HepG2 (cell line): ENCODE measurements at regions not wholly inside any gene's neighbourhood (a gene's known extent, or its start where the extent isn't known, plus 50 kb on each side); places are given as distances from the start of the nearest gene placed in this dataset.

Experiments
- ATAC-seq: fragments of 200-7000 bp; cut with Tn5 transposase; 3 replicates; pipeline ENCODE4 v1.9.1; 2020; ENCODE audit warnings: mild to moderate bottlenecking, moderate library complexity
- BruUV-seq: library from RNA; stranded (reverse); fragments of 400-500 nt; replicated peaks from 2 replicates; lab custom pipeline; 2021; lab: Mats Ljungman, UMichigan
- CTCF ChIA-PET: fragments of 300-600 bp; formaldehyde crosslinking; extraction: SDS; loops from one replicate; lab custom pipeline; 2021; ENCODE audit warnings: low total read pairs, inconsistent platforms, low intra/inter-chr PET ratio; lab: Yijun Ruan, JAX
- POLR2A ChIA-PET: fragments of 350-600 bp; sonication (Branson Sonifier 250); formaldehyde crosslinking; loops from one replicate; lab custom pipeline; 2020; ENCODE audit warnings: antibody characterized with exemption, inconsistent platforms; lab: Yijun Ruan, JAX
- DNase-seq: peaks from one replicate; pipeline ENCODE4 v3.0.0-alpha.2; 2015; ENCODE audit warnings: low spot score
- FAIRE-seq: peaks from 3 replicates; lab custom pipeline; 2011; peaks lifted over from hg19 to GRCh38; lab: Jason Lieb, UNC
- H2AFZ ChIP-seq: one replicate; pipeline ENCODE4 v1.6.1; 2011; ENCODE audit warnings: low read length, inconsistent platforms
- H3K27ac ChIP-seq: fragments of 300-600 bp; 3 replicates; pipeline ENCODE4 v1.8.0; 2011; ENCODE audit warnings: mixed run types, mild to moderate bottlenecking, mixed read lengths, low read length, inconsistent platforms; ENCODE audit not compliant: insufficient read depth; ENCODE audit errors: extremely low read length
- H3K27me3 ChIP-seq, 2 experiments: fragments of 200-600 bp in 1 of 2; 2 replicates in 1 of 2; 3 replicates in 1 of 2; pipeline versions ENCODE4 v1.6.0 to v1.8.0; 2011; ENCODE audit warnings: low read length in 2 of 2, mild to moderate bottlenecking in 2 of 2, moderate library complexity in 2 of 2, inconsistent platforms in 1 of 2; ENCODE audit not compliant: insufficient read depth in 2 of 2, control insufficient read depth in 1 of 2
- H3K36me3 ChIP-seq, 2 experiments: fragments of 200-600 bp in 1 of 2; replicated peaks in 1 of 2; 2 replicates in 1 of 2; 3 replicates in 1 of 2; pipeline versions ENCODE4 v1.5.1 to v1.8.0; 2011; ENCODE audit warnings: low read length in 2 of 2, inconsistent platforms in 1 of 2; ENCODE audit not compliant: insufficient read depth in 2 of 2, control insufficient read depth in 1 of 2
- H3K4me1 ChIP-seq: 2 replicates; pipeline ENCODE4 v1.5.1; 2012; ENCODE audit warnings: low read length, inconsistent platforms; ENCODE audit not compliant: insufficient read depth
- H3K4me2 ChIP-seq: 2 replicates; pipeline ENCODE4 v1.6.0; 2011; ENCODE audit warnings: low read depth, low read length, inconsistent platforms
- H3K4me3 ChIP-seq, 3 experiments: fragments of 200-600 bp in 1 of 3; sonication (generic), shearing (Covaris generic) in 1 of 3; replicated peaks in 1 of 3; 2 replicates each; pipeline ENCODE4 v1.5.1; 2011 to 2016; ENCODE audit warnings: low read length in 3 of 3, inconsistent platforms in 2 of 3, low read depth in 2 of 3, mild to moderate bottlenecking in 2 of 3, control low read depth in 1 of 3, mixed read lengths in 1 of 3; ENCODE audit not compliant: insufficient read depth in 1 of 3
- H3K79me2 ChIP-seq: one replicate; pipeline ENCODE4 v1.6.1; 2011; ENCODE audit warnings: low read length, inconsistent platforms; ENCODE audit not compliant: insufficient read depth
- H3K9ac ChIP-seq: 2 replicates; pipeline ENCODE4 v1.6.0; 2011; ENCODE audit warnings: mild to moderate bottlenecking, low read depth, low read length, inconsistent platforms; ENCODE audit not compliant: insufficient read depth
- H3K9me3 ChIP-seq: 2 replicates; pipeline ENCODE4 v1.5.1; 2012; ENCODE audit warnings: mild to moderate bottlenecking, low read length
- H4K20me1 ChIP-seq: 2 replicates; pipeline ENCODE4 v1.6.0; 2011; ENCODE audit warnings: inconsistent platforms, mild to moderate bottlenecking, low read length, moderate library complexity; ENCODE audit not compliant: insufficient read depth
- FOSL1 ChIP-seq: sonication (generic); formaldehyde crosslinking; IDR thresholded peaks from 2 replicates; pipeline ENCODE4 v1.9.0; 2021; ENCODE audit warnings: missing genetic modification reagents, borderline replicate concordance
- GLI4 ChIP-seq: sonication (generic); formaldehyde crosslinking; IDR thresholded peaks from 2 replicates; pipeline ENCODE4 v1.5.1; 2020; ENCODE audit warnings: missing genetic modification reagents, mild to moderate bottlenecking, moderate library complexity, borderline replicate concordance
- HDAC1 ChIP-seq: sonication (generic); formaldehyde crosslinking; IDR thresholded peaks from 2 replicates; pipeline ENCODE4 v1.5.1; 2020; ENCODE audit warnings: mild to moderate bottlenecking, missing genetic modification reagents
- HOXA7 ChIP-seq: sonication (generic); formaldehyde crosslinking; IDR thresholded peaks from 2 replicates; pipeline ENCODE4 v1.8.1; 2022; ENCODE audit warnings: mild to moderate bottlenecking, missing genetic modification reagents, moderate library complexity
- NR2C2 ChIP-seq: sonication (generic); formaldehyde crosslinking; IDR thresholded peaks from 2 replicates; pipeline ENCODE4 v1.4.0; 2020; ENCODE audit warnings: missing genetic modification reagents, mild to moderate bottlenecking, moderate library complexity, borderline replicate concordance
- REL ChIP-seq: sonication (generic); formaldehyde crosslinking; conservative IDR thresholded peaks from 2 replicates; pipeline ENCODE4 v1.8.0; 2022; ENCODE audit warnings: mild to moderate bottlenecking, missing genetic modification reagents, moderate library complexity
- XBP1 ChIP-seq: sonication (generic); formaldehyde crosslinking; IDR thresholded peaks from 2 replicates; pipeline ENCODE4 v1.5.0; 2020; ENCODE audit warnings: missing genetic modification reagents
- ZIK1 ChIP-seq: sonication (generic); formaldehyde crosslinking; IDR thresholded peaks from 2 replicates; pipeline ENCODE4 v1.5.0; 2020; ENCODE audit warnings: mild to moderate bottlenecking, low read depth, missing genetic modification reagents, borderline replicate concordance
- ZNF30 ChIP-seq: sonication (generic); formaldehyde crosslinking; IDR thresholded peaks from 2 replicates; pipeline ENCODE4 v1.5.0; 2020; ENCODE audit warnings: mild to moderate bottlenecking, missing genetic modification reagents
- ZNF331 ChIP-seq: sonication (generic); formaldehyde crosslinking; IDR thresholded peaks from 2 replicates; pipeline ENCODE4 v1.4.0; 2020; ENCODE audit warnings: missing genetic modification reagents
- ZNF75D ChIP-seq: sonication (generic); formaldehyde crosslinking; IDR thresholded peaks from 2 replicates; pipeline ENCODE4 v1.8.1; 2023; ENCODE audit warnings: missing genetic modification reagents, mild to moderate bottlenecking, borderline replicate concordance
- WGBS: methylation state at CpG from one replicate; pipeline ENCODE4 v1.1.6; 2017; ENCODE audit warnings: low lambda C conversion rate; 5-methylcytosine and 5-hydroxymethylcytosine counted together
- in situ Hi-C: cut with HindIII; loops from 2 replicates; pipeline ENCODE4 v1.10.0; 2017; ENCODE audit warnings: low pct_unique_long_range_greater_than_20kb; ENCODE audit not compliant: extremely low pct_ligation_motif_present
- intact Hi-C: fragments of 100-400 bp; cut with micrococcal nuclease; formaldehyde crosslinking; loops from one replicate; pipeline ENCODE4 v1.10.0; 2022; ENCODE audit not compliant: unreplicated experiment
- TF ChIP-seq, protein P1 (sequence below): sonication (generic); formaldehyde crosslinking; IDR thresholded peaks from 2 replicates; pipeline ENCODE4 v1.5.1; 2020; ENCODE audit warnings: missing genetic modification reagents, mild to moderate bottlenecking, borderline replicate concordance
- TF ChIP-seq, protein P2 (sequence below): sonication (generic); formaldehyde crosslinking; IDR thresholded peaks from 2 replicates; pipeline ENCODE4 v1.4.0; 2020; ENCODE audit warnings: missing genetic modification reagents, borderline replicate concordance

DNA sequence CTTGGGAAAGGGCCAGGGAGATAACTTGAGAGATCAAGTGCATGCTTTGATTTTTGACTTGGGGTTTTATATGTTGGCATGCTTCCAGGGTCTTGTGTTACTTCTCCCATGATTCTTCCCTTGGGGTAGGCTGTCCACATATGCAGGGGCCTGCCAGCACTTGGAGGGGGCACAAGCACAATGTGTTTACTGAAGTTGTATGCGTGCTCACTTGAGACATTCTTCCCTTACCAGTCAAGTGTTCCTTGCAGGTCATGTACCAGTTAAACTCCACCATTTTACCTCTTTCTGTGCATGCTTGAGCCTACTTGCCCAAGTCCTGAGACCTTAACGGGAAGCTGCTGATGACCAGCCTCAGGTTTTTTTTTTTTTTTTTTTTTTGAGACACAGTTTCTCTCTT lies 1880.5 kb downstream of the ARAP2 start:
- BruUV-seq: no TSS peak
- DNase-seq (no peak), FAIRE-seq (no peak), ATAC-seq (no peak)
- ChIA-PET POLR2A (no interaction called here), CTCF (no interaction called here)
- Histone ChIP-seq H3K4me3 (no peak overlapping the region), H3K79me2 (no peaks in the 10 kb centered on the region), H3K36me3 (no peaks in the 10 kb centered on the region), H3K9me3 (peaks cover 6% of the 10 kb centered on the region; the same call in 1 of the 2 replicates), H3K27ac (no peak overlapping the region), H2AFZ (no peak overlapping the region), H4K20me1 (no peaks in the 10 kb centered on the region), H3K4me2 (no peak overlapping the region), H3K4me1 (no peaks in the 10 kb centered on the region), H3K9ac (no peak overlapping the region), H3K27me3 (no peaks in the 10 kb centered on the region)
- 37% methylated on average over 2 of the region's 2 CpGs for WGBS
- in situ Hi-C loops: no loop called here
- TF ChIP-seq, protein P1, sequence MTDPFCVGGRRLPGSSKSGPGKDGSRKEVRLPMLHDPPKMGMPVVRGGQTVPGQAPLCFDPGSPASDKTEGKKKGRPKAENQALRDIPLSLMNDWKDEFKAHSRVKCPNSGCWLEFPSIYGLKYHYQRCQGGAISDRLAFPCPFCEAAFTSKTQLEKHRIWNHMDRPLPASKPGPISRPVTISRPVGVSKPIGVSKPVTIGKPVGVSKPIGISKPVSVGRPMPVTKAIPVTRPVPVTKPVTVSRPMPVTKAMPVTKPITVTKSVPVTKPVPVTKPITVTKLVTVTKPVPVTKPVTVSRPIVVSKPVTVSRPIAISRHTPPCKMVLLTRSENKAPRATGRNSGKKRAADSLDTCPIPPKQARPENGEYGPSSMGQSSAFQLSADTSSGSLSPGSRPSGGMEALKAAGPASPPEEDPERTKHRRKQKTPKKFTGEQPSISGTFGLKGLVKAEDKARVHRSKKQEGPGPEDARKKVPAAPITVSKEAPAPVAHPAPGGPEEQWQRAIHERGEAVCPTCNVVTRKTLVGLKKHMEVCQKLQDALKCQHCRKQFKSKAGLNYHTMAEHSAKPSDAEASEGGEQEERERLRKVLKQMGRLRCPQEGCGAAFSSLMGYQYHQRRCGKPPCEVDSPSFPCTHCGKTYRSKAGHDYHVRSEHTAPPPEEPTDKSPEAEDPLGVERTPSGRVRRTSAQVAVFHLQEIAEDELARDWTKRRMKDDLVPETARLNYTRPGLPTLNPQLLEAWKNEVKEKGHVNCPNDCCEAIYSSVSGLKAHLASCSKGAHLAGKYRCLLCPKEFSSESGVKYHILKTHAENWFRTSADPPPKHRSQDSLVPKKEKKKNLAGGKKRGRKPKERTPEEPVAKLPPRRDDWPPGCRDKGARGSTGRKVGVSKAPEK (CRISPR knock-in tag): no peak
- TF ChIP-seq FOSL1 (CRISPR knock-in tag) (no peak), NR2C2 (CRISPR knock-in tag) (no peak), GLI4 (CRISPR knock-in tag) (no peak)
- TF ChIP-seq, all 625 proteins: peak for 0
- intact Hi-C loops: no loop called here

DNA sequence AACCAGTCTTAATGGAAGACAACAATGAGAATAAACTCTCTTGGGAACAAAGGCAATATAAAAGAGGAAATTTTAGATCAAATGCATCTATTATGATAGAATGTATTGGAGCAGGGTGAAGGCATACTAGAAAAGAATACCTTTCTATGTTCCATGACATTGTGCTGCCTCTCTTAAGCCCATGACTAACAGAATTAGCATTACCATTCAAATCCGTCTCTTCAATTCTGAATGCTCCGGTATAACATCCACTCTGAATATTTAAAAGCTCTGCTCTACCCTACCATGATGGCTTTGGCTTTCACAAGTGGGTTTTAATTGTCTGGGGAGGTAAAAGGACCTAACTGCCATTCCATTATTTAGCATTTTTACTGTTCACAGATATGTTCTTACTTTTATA lies 1878.4 kb downstream of the ARAP2 start:
- CTCF ChIA-PET: no interaction called here
- no peak for FAIRE-seq
- no peak for TF ChIP-seq ZNF331 (CRISPR knock-in tag)
- TF ChIP-seq HDAC1 (CRISPR knock-in tag): no peak
- TF ChIP-seq ZIK1 (CRISPR knock-in tag): no peak
- TF ChIP-seq ZNF75D: no peak
- TF ChIP-seq ZNF30 (CRISPR knock-in tag): no peak
- TF ChIP-seq, protein P2, sequence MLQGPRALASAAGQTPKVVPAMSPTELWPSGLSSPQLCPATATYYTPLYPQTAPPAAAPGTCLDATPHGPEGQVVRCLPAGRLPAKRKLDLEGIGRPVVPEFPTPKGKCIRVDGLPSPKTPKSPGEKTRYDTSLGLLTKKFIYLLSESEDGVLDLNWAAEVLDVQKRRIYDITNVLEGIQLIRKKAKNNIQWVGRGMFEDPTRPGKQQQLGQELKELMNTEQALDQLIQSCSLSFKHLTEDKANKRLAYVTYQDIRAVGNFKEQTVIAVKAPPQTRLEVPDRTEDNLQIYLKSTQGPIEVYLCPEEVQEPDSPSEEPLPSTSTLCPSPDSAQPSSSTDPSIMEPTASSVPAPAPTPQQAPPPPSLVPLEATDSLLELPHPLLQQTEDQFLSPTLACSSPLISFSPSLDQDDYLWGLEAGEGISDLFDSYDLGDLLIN (CRISPR knock-in tag): no peak
- TF ChIP-seq XBP1 (CRISPR knock-in tag): no peak
- no peak for TF ChIP-seq HOXA7 (CRISPR knock-in tag)
- TF ChIP-seq REL (CRISPR knock-in tag): no peak

More for the DNA sequence above, 1878.4 kb downstream of the ARAP2 start:
- ATAC-seq (no peak), DNase-seq (no peak)
- Histone ChIP-seq H4K20me1 (no peaks in the 10 kb centered on the region), H3K27me3 (no peaks in the 10 kb centered on the region), H3K4me2 (no peak overlapping the region), H3K79me2 (no peaks in the 10 kb centered on the region), H2AFZ (no peak overlapping the region), H3K36me3 (no peaks in the 10 kb centered on the region), H3K27ac (no peak overlapping the region), H3K4me3 (no peak overlapping the region), H3K4me1 (no peaks in the 10 kb centered on the region), H3K9ac (no peak overlapping the region), H3K9me3 (peaks cover 6% of the 10 kb centered on the region; the same call in 1 of the 2 replicates)
- intact Hi-C loops (no loop called here), in situ Hi-C loops (no loop called here)
- BruUV-seq: no TSS peak
- POLR2A ChIA-PET: no interaction called here
- 15% methylated on average over 2 of the region's 2 CpGs for WGBS
